KBM-7 (cell line): ENCODE measurements at regions not wholly inside any gene's neighbourhood (a gene's known extent, or its start where the extent isn't known, plus 50 kb on each side); places are given as distances from the start of the nearest gene placed in this dataset.
"Not testable (repeated sequence)": the region's sequence is repeated elsewhere in the genome, so short reads cannot be mapped to it uniquely, and the experiment has no call there.

Experiments
- DNase-seq: peaks from one replicate; pipeline ENCODE4 v3.0.0-alpha.2; 2015
- in situ Hi-C: fragments of 300-500 bp; cut with MboI; formaldehyde crosslinking; loops from 2 replicates; pipeline ENCODE4 v1.14.3; 2020; ENCODE audit warnings: low sequenced_read_pairs, low pct_unique_long_range_greater_than_20kb, mixed read lengths

DNA sequence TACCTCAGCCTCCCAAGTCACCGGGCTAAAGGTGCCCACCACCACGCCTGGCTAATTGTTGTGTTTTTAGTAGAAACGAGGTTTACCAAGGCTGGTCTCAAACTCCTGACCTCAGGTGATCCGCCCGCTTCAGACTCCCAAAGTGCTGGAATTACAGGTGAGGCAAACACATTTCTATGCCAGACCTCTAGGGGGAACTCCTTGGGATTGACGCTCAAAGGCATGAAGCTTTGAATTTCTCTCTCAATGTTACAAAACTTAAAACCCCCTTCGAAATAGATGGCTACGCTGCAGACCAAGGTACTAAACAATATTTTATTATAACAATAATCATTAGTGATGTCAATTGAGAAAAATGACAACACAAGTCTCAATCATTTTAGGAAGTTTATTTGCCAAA, 330.0 kb downstream of the SETD4 start:
- in situ Hi-C loops = no loop called here

DNA sequence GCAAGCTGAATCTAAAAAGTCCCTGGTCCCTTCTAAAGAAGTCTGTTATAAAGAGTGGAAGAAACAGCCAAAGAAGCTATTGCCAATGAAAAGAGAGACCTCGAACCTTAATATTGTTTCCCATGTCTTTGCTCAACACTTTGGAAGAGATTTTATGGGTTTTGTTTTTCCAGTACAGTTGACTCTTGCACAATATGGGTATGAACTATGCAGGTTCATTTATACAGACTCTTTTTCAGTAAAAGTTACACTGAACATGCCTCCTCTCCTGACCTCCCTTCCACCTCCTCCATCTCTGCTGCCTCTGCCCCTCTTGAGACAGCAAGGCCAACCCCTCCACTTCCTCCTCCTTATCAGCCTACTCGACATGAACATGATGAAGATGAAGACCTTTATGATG, 332.5 kb downstream of the SETD4 start:
- DNase-seq = no peak
- in situ Hi-C loops = no loop called here

More for the DNA sequence above, 330.0 kb downstream of the SETD4 start:
- no peak for DNase-seq

DNA sequence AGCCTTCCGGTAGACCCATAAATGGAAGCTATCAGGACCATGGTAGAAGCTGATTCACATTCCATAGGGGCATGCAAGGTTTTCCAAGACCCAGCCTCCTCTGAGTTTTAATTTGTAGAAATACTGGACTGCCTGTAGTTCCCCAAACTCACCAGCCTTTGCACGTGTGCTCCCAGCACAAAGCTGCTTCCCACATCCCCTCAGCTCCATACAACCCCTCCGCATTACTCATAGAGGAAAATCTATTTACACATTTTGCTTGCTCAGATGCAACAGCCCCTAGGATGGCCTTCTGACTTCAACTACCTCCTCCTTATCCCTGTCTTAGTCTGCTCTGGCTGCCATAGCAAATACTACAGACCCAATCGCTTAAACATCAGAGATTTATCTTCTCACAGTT, 336.2 kb downstream of the SETD4 start:
- DNase-seq = no peak
- in situ Hi-C loops = no loop called here

DNA sequence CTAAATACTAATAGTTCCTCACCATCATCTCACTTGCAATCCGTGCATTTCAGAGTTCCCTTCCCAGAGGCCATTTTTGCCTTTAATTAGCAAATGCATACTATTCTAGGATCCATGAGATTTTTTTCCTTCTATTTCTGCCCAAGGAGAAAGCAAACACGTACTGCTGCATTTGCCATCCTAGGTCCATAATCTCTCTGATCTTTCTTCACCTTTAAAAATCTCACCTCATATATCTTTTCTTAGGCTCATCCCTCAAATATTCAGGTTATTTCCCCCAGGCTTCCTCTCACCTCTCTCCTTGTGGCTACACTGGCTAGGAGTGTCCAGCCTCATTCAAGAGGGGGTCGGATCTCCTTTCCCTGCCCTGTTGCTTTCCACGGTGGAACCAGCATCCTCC, 338.6 kb downstream of the SETD4 start:
- in situ Hi-C loops = no loop called here
- DNase-seq = no peak

DNA sequence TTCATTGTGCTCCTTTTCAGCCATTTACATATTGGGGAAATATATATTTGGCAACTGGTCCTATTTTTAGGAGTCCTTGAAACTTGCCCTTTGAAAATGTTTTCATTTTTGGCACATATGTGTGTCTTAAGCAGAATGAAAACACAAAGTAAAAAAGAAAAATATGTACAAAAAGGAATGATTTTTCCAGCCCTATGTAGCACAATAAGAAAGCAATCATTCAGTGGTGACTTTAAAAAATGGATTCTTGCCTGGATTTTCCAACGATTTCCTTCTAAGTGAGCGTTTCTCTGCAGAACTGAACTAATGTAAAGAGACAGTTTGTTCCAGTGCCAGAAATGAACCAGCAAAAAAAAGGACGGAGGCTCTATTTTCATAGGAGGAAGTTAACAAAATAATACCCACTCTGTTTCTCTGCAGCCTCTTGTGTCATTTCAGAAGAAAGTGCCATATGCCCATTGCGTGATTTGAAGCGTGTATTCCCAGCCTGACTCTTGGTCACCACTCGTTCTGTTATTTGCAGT, 340.1 kb downstream of the SETD4 start:
- in situ Hi-C loops = no loop called here

DNA sequence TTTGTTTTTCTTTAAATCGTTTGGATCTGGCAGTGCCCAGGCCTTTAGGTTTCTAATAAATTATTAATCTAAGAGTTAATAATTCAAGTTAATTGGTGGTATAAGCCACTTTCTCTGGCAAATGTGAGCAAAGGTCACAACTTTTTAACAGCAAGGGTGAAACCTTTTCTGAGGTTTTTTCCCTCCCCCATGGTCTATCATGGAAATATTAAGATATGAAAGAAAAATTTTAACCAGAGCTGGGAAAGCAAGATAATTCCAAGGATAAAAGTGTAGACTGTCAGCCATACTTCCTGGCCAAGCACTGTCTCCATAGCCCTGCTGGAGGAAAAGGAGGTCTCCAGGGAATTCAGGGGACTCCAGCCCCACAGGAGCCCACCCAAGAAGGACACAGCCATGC, 341.2 kb downstream of the SETD4 start:
- DNase-seq = no peak
- in situ Hi-C loops = no loop called here

More for the DNA sequence above, 340.1 kb downstream of the SETD4 start:
- DNase-seq = no peak

DNA sequence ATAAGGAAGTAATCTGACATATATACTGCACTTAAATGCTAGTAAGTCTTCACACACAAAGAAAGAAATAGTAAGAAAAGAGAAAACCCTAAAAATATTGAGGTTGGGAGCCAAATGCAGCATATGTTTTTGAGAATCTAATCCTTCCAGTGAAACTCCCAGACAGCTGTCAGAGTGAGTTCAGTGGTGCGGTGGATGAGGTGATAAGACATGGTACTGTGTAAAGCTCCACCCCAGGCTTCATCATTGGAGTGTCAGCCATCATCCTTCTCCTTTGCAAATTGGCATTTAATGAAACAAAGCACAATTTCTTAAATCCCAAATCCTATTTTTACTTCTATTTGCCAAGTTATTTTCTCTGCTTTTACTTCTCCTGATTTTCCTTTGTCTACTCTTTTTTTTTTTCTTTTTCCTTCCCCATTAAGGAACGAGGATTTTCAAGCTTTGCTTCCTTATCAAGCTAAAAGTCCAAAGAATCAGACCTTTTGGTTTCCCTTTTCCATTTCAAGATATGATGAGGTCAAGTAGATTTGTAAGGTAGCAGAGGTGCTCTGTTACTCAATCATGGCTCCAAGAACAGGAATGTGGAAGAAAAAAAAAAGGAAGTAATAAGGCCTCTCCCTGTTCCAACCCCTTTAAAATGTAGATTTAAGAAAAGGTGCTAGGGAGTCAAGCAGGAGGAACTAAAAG, 343.3 kb downstream of the SETD4 start:
- DNase-seq = no peak
- in situ Hi-C loops = no loop called here

DNA sequence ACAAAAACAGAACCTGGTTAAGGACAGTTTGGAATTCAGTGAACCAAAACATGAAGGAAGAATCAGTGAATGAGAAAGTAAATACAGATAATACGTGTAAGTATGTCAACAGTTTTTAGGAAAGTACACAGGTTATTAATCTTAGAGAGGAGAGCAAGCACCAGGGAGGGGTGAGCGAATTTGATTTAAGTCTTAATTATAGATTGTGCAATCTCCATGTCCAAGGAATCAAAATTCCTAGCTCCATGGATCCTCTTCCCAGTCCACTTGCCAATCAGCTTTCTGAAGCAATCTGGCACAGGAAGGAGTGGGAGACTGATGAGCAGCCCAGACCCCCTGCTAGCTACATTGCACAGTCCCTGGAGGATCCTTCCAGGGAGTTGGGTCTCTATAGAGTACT, 346.4 kb downstream of the SETD4 start:
- DNase-seq = no peak
- in situ Hi-C loops = no loop called here

DNA sequence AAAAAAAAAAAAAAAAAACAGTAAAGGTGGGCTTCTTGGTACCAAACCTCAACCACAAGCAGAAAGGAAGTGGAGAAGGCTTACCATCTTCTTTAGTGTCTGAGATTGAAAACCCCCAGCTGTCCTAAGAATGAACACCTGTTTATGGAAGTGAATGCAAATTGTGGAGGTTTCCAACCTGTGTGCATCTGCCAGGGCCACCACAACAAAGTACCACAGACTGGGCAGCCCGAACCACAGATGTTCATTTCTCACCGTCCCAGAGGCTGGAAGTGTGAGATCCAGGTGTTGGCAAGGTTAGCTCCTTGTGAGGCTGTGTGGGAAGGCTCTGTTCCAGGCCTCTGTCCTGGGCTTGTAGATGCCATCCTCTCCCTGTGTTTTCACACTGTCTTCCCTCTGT, 348.7 kb downstream of the SETD4 start:
- in situ Hi-C loops = no loop called here

DNA sequence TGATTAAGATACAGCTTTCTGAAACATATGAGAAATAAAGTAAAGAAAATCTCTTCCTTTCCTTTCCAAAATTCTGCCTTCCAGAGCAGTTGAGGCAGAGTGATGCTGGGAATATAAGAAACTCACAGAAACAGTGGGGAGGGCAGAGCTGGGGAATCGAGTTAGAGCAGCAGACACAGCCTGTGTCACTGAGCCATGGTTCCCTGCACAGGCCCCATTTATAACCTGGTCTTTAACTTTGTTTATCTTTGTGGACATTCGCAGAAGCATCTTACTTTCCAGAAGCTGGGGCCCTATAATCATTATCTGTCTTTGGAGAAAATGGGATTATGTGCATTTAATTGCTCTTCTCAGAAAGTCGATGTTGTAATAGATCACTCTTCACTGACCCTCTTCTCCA, 349.1 kb downstream of the SETD4 start:
- no peak for DNase-seq
- in situ Hi-C loops = no loop called here

More for the DNA sequence above, 348.7 kb downstream of the SETD4 start:
- DNase-seq = no peak

DNA sequence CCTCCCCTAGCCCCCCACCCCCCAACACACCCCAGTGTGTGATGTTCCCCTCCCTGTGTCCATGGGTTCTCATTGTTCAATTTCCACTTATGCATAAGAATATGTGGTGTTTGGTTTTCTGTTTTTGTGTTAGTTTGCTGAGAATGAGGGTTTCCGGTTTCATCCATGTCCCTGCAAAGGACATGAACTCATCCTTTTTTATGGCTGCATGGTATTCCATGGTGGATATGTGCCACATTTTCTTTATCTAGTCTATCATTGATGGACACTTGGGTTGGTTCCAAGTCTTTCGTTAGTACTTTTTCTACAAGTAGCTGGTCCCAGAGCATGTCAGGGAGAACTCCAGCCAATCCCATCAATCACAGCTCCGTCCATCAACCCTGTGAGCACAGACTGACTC, 350.3 kb downstream of the SETD4 start:
- DNase-seq, in situ Hi-C loops: not testable (repeated sequence)

DNA sequence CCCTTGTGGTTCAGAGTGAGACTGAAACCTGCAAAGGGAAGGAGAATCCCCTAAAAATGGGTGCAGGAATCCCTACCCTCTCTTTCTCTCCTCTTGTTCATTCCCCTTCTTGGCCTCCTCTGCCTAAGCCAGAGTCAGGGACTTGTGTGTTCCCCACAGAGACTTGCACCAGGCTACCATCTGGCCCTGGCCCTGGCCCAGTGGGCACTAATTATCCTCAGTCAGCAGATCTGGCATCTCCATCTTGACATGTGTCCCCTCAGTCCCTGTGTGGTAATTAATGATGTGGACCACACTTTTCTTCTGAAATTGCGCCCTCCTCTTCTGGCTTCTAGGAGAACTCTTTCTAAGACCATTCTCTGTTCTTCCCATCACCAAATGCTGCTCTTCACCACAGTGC, 354.4 kb downstream of the SETD4 start:
- no peak for DNase-seq
- in situ Hi-C loops = no loop called here

DNA sequence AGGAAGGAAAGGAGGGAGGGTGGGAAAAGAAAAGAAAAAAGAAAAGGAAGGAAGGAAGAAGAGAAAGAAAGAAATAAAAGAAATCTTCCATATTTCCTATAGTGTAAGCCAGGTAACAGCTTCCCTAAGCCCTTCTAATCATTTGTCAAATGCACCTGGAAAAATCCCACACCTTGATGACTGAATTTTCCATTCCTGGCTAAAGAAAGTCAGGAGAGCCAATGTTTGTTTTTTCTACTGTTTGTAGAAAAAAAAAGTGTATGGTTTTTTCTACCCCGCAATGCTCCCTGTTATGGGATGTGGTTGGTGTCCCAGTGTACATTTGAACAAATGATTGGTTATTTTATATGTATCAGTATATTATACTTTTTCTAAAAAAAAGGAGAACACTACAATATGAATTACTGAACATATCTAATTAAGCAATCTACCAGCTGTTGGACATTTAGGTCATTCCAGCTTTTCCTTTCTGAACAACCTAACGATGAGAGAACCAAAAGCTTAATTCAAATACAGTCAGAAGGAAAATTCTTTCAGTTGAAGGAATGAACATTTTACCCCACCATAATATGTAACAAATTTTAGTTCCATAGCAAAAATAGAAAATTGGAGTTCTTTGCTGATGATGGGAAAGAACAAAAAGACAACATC, 355.0 kb downstream of the SETD4 start:
- DNase-seq = no peak
- in situ Hi-C loops = no loop called here

DNA sequence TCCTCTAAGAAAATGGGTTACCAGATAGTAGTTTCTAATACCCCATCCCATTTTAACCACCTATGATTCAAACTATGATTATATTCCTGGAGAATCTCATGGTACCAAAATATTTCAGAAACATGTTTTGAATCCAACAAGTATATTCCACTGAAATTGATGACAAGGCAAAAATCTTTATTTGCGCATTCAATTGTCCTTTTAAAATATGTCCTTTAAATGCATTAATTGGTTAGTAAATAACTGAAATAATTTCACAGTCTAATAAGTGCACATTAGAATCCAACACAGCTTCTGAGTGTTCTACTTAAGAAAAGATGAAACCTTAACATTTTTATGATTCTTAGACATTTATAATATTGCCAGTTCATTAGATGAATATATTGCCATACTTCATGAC, 356.6 kb downstream of the SETD4 start:
- in situ Hi-C loops = no loop called here
- no peak for DNase-seq

DNA sequence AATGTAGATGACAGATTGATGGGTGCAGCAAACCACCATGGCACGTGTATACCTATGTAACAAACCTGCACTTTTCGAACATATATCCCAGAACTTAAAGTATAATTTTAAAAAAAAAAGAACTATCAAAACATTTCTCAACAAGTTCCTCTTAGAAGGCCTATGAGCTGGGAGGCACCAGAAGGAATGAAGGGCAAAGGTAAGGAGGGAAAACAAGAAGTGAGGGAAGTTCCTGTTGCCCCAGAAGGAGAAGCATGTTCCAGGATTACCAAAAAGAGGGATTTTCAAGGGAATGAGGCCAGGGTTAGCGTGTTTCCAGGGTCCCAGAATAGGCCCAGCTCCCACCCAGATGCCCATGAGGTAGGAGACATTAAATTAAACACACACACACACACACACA, 361.0 kb downstream of the SETD4 start:
- in situ Hi-C loops = no loop called here

DNA sequence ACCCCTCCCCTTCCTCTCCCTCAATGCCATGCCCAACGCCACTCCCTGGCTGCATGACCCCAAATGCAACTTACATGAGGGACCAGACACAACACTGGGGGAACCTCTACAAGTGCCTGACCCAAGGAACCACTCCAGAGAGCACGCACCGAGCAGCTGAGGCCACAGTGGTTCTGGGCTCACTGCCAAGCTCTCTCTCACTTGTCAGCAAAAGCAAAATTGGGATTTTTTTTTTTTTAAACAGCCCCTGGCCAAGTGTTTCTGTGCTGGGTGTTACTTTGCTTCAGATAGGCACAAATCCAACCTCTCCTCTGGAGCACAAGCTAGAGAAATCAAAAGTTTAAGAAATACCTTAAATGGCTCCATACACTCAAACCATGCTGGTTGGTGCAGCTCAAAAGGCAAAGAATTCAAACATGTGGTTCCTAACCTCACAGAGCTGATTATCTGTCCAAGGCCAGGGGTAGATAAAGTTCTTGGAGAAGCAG, 363.0 kb downstream of the SETD4 start:
- in situ Hi-C loops = no loop called here
- DNase-seq = peak; percentile 49

More for the DNA sequence above, 361.0 kb downstream of the SETD4 start:
- no peak for DNase-seq

DNA sequence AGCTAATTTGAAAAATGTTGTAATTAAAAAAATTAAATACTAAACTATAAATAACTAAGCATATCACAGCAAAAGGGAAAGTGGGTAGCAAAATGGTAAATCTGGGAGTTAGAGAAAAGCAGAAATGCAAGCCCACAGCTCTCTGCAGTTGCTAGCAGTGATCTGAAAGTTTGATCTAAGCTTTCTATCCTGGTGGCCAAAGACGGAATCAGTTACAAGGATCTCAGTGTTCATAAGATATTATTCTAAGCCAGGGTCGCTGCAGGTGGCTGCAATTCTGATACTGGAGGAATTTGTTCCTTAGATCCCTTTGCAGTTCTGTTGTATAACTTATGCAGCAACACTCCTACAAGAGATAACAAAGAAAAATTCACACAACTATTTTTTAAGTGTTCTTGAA, 363.7 kb downstream of the SETD4 start:
- no peak for DNase-seq
- in situ Hi-C loops = no loop called here

DNA sequence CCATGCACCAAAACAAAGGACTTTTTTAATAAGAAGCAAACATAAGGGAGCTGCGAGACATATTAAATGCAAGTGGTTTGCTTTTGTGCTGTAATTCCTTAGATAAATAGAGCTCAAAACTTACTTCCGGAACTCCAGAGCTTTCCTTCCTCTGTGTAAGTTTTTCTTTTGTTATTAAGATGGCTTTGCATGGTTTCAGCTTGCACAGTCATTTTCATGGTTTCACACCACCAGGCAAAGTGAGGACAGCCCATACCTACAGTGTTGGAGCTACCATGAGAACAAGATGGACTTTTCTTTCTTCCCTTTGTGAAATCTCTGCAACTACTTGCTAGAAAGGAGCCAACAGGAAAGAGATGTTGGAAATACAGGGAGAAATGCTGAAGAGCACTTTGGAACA, 368.0 kb downstream of the SETD4 start:
- in situ Hi-C loops = no loop called here
- no peak for DNase-seq

DNA sequence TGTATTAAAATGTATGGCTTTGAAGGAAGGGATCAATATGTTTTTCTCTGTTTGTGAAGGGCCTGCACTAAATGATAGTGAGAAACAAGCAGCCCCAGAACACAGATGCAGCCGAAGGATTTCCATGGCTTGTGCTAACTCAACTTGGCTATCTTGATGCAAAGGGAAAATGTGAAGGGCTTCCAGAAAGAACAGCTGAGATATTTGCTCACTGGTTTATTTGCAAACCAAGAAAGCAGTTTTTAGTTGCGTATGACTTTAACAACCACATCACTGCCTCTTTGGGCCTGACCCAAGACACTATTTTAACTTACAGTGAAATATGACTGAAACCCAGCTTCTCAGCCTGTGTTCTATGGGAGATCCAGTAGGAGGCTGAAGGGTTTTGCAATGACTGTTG, 369.9 kb downstream of the SETD4 start:
- in situ Hi-C loops = no loop called here
- no peak for DNase-seq

DNA sequence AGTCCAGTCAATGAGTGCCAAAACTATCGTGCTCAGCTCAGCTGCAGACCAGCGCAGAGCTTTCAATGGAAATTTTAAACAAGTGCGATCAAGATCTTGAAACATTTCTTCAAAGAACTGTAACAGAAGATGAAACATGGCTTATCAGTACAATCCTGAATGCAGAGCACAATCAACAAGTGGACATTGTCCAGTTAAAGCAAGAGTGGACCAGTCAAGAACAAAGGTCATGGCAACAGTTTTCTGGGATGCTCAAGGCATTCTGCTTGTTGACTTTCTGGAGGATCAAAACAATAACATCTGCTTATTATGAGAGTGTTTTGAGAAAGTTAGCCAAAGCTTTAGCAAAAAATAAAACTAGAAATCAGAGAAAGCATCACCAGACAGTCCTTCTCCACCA, 374.2 kb downstream of the SETD4 start:
- in situ Hi-C loops = no loop called here
- DNase-seq = no peak
